Left hindlimb (tissue), 1 donor: ENCODE measurements at regions not wholly inside any gene's neighbourhood (a gene's known extent, or its start where the extent isn't known, plus 50 kb on each side); places are given as distances from the start of the nearest gene placed in this dataset.
"Not testable (repeated sequence)": the region's sequence is repeated elsewhere in the genome, so short reads cannot be mapped to it uniquely, and the experiment has no call there.

Experiments used
- DNase-seq: peaks from one replicate; pipeline ENCODE4 v3.0.0-alpha.2; 2018

- DNase-seq = no peak
These were observed 726.3 kb upstream of the INTU start for GRCh38 chr4:126906466-126906865.

GRCh38 chr4:126907389-126907788 lies 725.4 kb upstream of the INTU start:
- no peak for DNase-seq

- DNase-seq = peak; percentile 35
These were observed 716.6 kb upstream of the INTU start for GRCh38 chr4:126916049-126916625.

- peak; percentile 77 for DNase-seq
These were observed 716.1 kb upstream of the INTU start for GRCh38 chr4:126916626-126917140.

- not testable (repeated sequence) for DNase-seq
These were observed 710.3 kb upstream of the INTU start for GRCh38 chr4:126922328-126922938.

GRCh38 chr4:126924237-126924636 lies 708.5 kb upstream of the INTU start:
- DNase-seq = no peak

GRCh38 chr4:126930059-126930458 lies 702.7 kb upstream of the INTU start:
- DNase-seq = not testable (repeated sequence)

GRCh38 chr4:126935801-126936200 lies 697.0 kb upstream of the INTU start:
- DNase-seq = no peak

GRCh38 chr4:126937342-126937741 lies 695.4 kb upstream of the INTU start:
- DNase-seq = no peak

GRCh38 chr4:126937846-126938422 lies 694.8 kb upstream of the INTU start:
- no peak for DNase-seq

- no peak for DNase-seq
These were observed 693.4 kb upstream of the INTU start for GRCh38 chr4:126939401-126939800.

GRCh38 chr4:126947536-126947935 lies 685.2 kb upstream of the INTU start:
- no peak for DNase-seq

- no peak for DNase-seq
These were observed 678.0 kb upstream of the INTU start for GRCh38 chr4:126954537-126955291.

- DNase-seq = no peak
These were observed 677.2 kb upstream of the INTU start for GRCh38 chr4:126955292-126956183.

GRCh38 chr4:126956184-126956897 lies 676.4 kb upstream of the INTU start:
- no peak for DNase-seq

GRCh38 chr4:126957556-126957955 lies 675.2 kb upstream of the INTU start:
- DNase-seq = no peak

- no peak for DNase-seq
These were observed 674.8 kb upstream of the INTU start for GRCh38 chr4:126957987-126958386.

GRCh38 chr4:126958482-126958881 lies 674.3 kb upstream of the INTU start:
- no peak for DNase-seq

GRCh38 chr4:126959056-126959745 lies 673.6 kb upstream of the INTU start:
- no peak for DNase-seq

GRCh38 chr4:126960760-126961159 lies 672.0 kb upstream of the INTU start:
- no peak for DNase-seq

- DNase-seq = no peak
These were observed 671.1 kb upstream of the INTU start for GRCh38 chr4:126961661-126962060.
